ENCODE measurements at regions not wholly inside any gene's neighbourhood (a gene's known extent, or its start where the extent isn't known, plus 50 kb on each side); places are given as distances from the start of the nearest gene placed in this dataset.
"Not testable (repeated sequence)": the region's sequence is repeated elsewhere in the genome, so short reads cannot be mapped to it uniquely, and the experiment has no call there.

- H3K4me1 Mint-ChIP-seq = peaks cover 18% of the 10 kb centered on the region
- TF ChIP-seq CTCF (IDR thresholded peaks at IDR 0.05) = no peak
- peaks cover 8% of the 10 kb centered on the region for H3K9me3 Mint-ChIP-seq
- DNase-seq = no peak
- H3K36me3 Mint-ChIP-seq (ENCODE audit: low read depth) = no peaks in the 10 kb centered on the region
- peaks cover 9% of the 10 kb centered on the region for H3K27me3 Mint-ChIP-seq (ENCODE audit: low read depth, poor library complexity)
- no peak overlapping the region for H3K4me3 Mint-ChIP-seq
- H3K27ac Mint-ChIP-seq = no peak overlapping the region
These were observed 148.8 kb downstream of the BLID start for GRCh38 chr11:121967131-121967704.

- no peak for DNase-seq
- TF ChIP-seq CTCF (IDR thresholded peaks at IDR 0.05) = no peak
- no peaks in the 10 kb centered on the region for H3K9me3 Mint-ChIP-seq
- no peak overlapping the region for H3K4me3 Mint-ChIP-seq
- H3K36me3 Mint-ChIP-seq (ENCODE audit: low read depth) = no peaks in the 10 kb centered on the region
- H3K27me3 Mint-ChIP-seq (ENCODE audit: low read depth, poor library complexity) = peaks cover 9% of the 10 kb centered on the region
- H3K27ac Mint-ChIP-seq = no peak overlapping the region
- H3K4me1 Mint-ChIP-seq = peaks cover 28% of the 10 kb centered on the region
These were observed 150.7 kb downstream of the BLID start for GRCh38 chr11:121965330-121965729.

- Mint-ChIP-seq H3K4me1 (peaks cover 28% of the 10 kb centered on the region), H3K27me3 (ENCODE audit: low read depth, poor library complexity) (peaks cover 9% of the 10 kb centered on the region), H3K36me3 (ENCODE audit: low read depth) (no peaks in the 10 kb centered on the region), H3K4me3 (no peak overlapping the region), H3K27ac (no peak overlapping the region), H3K9me3 (no peaks in the 10 kb centered on the region)
- no peak for TF ChIP-seq CTCF (IDR thresholded peaks at IDR 0.05)
- no peak for DNase-seq
These were observed 151.4 kb downstream of the BLID start for GRCh38 chr11:121964591-121964990.

- peaks cover 28% of the 10 kb centered on the region for H3K4me1 Mint-ChIP-seq
- H3K27me3 Mint-ChIP-seq (ENCODE audit: low read depth, poor library complexity) = peaks cover 16% of the 10 kb centered on the region
- DNase-seq; H3K27ac Mint-ChIP-seq; H3K9me3 Mint-ChIP-seq; H3K36me3 Mint-ChIP-seq (ENCODE audit: low read depth); H3K4me3 Mint-ChIP-seq: not testable (repeated sequence)
These were observed 152.2 kb downstream of the BLID start for GRCh38 chr11:121963846-121964245.

- Mint-ChIP-seq H3K27me3 (ENCODE audit: low read depth, poor library complexity) (peaks cover 14% of the 10 kb centered on the region), H3K27ac (no peak overlapping the region), H3K4me3 (no peak overlapping the region), H3K9me3 (no peaks in the 10 kb centered on the region), H3K4me1 (peaks cover 35% of the 10 kb centered on the region), H3K36me3 (ENCODE audit: low read depth) (no peaks in the 10 kb centered on the region)
- no peak for TF ChIP-seq CTCF (IDR thresholded peaks at IDR 0.05)
- DNase-seq = no peak
These were observed 154.7 kb downstream of the BLID start for GRCh38 chr11:121961321-121961801.

- Mint-ChIP-seq H3K27me3 (ENCODE audit: low read depth, poor library complexity) (peaks cover 8% of the 10 kb centered on the region), H3K4me1 (peaks cover 26% of the 10 kb centered on the region), H3K27ac (no peak overlapping the region), H3K9me3 (no peaks in the 10 kb centered on the region), H3K4me3 (no peak overlapping the region), H3K36me3 (ENCODE audit: low read depth) (no peaks in the 10 kb centered on the region)
- no peak for DNase-seq
- no peak for TF ChIP-seq CTCF (IDR thresholded peaks at IDR 0.05)
These were observed 157.1 kb downstream of the BLID start for GRCh38 chr11:121958971-121959325.

All from nephron progenitor cell (in vitro differentiated cells).